Suprapubic skin (tissue), 4 donors: ENCODE measurements at regions not wholly inside any gene's neighbourhood (a gene's known extent, or its start where the extent isn't known, plus 50 kb on each side); places are given as distances from the start of the nearest gene placed in this dataset.

Experiments
- POLR2A ChIP-seq, 2 donors: fragments of 450-650 bp; IDR thresholded peaks; one replicate each; pipeline ENCODE4 v1.6.1; 2017; ENCODE audit warnings: antibody characterized with exemption in 2 of 2, mild to moderate bottlenecking in 2 of 2, moderate library complexity in 2 of 2
- POLR2AphosphoS5 ChIP-seq, 3 donors: sonication (generic); formaldehyde crosslinking; IDR thresholded peaks; one replicate each; pipeline ENCODE4 v1.6.1; 2017; ENCODE audit warnings: antibody characterized with exemption in 3 of 3
- TF ChIP-seq, protein P1 (sequence below), 2 donors: fragments of 200-600 bp in 1 of 2; fragments of 450-650 bp in 1 of 2; sonication (generic) in 1 of 2; IDR thresholded peaks; one replicate each; pipeline ENCODE4 v1.5.1; 2016 to 2019; ENCODE audit warnings: antibody characterized with exemption in 2 of 2, mild to moderate bottlenecking in 1 of 2, moderate library complexity in 1 of 2

DNA sequence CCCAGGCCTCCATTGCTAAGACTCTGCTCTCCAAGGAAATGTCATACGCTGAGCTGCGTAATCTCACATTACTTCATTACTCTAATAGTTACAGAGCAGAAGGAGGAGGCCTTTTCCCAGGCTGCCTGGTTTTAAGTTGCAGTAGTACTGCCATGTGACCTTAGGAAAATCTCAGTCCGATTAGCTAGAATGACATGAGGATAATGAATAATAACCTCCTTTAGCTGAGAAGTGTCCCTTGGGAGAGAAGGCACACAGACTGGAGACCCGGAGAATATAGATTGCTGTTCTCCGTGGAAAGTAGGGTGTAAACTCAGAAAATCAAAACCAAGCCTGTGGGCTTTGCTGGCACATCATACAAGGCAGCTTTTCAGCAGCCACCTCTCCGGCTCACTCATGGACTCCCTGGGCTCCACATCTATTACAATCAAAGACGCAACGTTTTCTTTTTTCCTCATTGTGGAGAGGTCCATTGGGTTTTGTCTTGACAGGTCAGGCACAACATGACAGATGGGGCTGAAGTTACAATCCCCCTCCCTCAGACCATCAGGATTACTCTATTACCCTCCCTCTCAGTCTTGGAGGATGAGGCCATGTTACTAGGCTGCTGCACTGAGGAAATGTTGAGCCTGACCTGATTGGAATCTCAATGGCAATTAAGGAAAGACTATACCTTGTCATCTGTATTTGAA, 134.8 kb upstream of the MB21D2 start:
- TF ChIP-seq, protein P1, sequence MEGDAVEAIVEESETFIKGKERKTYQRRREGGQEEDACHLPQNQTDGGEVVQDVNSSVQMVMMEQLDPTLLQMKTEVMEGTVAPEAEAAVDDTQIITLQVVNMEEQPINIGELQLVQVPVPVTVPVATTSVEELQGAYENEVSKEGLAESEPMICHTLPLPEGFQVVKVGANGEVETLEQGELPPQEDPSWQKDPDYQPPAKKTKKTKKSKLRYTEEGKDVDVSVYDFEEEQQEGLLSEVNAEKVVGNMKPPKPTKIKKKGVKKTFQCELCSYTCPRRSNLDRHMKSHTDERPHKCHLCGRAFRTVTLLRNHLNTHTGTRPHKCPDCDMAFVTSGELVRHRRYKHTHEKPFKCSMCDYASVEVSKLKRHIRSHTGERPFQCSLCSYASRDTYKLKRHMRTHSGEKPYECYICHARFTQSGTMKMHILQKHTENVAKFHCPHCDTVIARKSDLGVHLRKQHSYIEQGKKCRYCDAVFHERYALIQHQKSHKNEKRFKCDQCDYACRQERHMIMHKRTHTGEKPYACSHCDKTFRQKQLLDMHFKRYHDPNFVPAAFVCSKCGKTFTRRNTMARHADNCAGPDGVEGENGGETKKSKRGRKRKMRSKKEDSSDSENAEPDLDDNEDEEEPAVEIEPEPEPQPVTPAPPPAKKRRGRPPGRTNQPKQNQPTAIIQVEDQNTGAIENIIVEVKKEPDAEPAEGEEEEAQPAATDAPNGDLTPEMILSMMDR (IDR thresholded peaks at IDR 0.05): no peak
- TF ChIP-seq POLR2A (IDR thresholded peaks at IDR 0.05): no peak
- TF ChIP-seq POLR2AphosphoS5 (IDR thresholded peaks at IDR 0.05): no peak
